Gastroesophageal sphincter (tissue), 4 donors: ENCODE measurements at regions not wholly inside any gene's neighbourhood (a gene's known extent, or its start where the extent isn't known, plus 50 kb on each side); places are given as distances from the start of the nearest gene placed in this dataset.

Experiments used
- ATAC-seq: fragments of 150-250 bp; one replicate; pipeline ENCODE4 v1.9.1; 2016; ENCODE audit warnings: mild to moderate bottlenecking, moderate library complexity
- H3K27ac ChIP-seq, 4 donors: fragments of 200-600 bp; sonication (generic) in 3 of 4; 1 replicate in 3 of 4; 2 replicates in 1 of 4; pipeline ENCODE4 v1.5.1; 2016 to 2019
- H3K27me3 ChIP-seq: fragments of 200-600 bp; sonication (generic); one replicate; pipeline ENCODE4 v1.5.1; 2019
- H3K36me3 ChIP-seq, 2 donors: fragments of 200-600 bp; sonication (generic); one replicate each; pipeline ENCODE4 v1.5.1; 2019; ENCODE audit warnings: control low read depth in 1 of 2
- H3K4me1 ChIP-seq, 3 donors: fragments of 200-600 bp; sonication (generic); 1 replicate in 2 of 3; 2 replicates in 1 of 3; pipeline ENCODE4 v1.5.1; 2016 to 2019; ENCODE audit warnings: control low read depth in 2 of 3
- H3K4me3 ChIP-seq, 2 donors: fragments of 200-600 bp; sonication (generic); one replicate each; pipeline ENCODE4 v1.5.1; 2019; ENCODE audit warnings: mild to moderate bottlenecking in 1 of 2, moderate library complexity in 1 of 2
- H3K9me3 ChIP-seq, 3 donors: fragments of 200-600 bp; sonication (generic); one replicate each; pipeline ENCODE4 v1.5.1; 2017 to 2019; ENCODE audit warnings: control low read depth in 2 of 3
- CTCF ChIP-seq, 4 experiments: fragments of 200-600 bp in 2 of 4; fragments of 450-650 bp in 2 of 4; sonication (generic) in 1 of 4; IDR thresholded peaks; one replicate each; pipeline ENCODE4 v1.5.1; 2017 to 2019; ENCODE audit warnings: antibody characterized with exemption in 4 of 4, mild to moderate bottlenecking in 2 of 4, moderate library complexity in 2 of 4
- EP300 ChIP-seq: sonication (generic); formaldehyde crosslinking; IDR thresholded peaks from one replicate; pipeline ENCODE4 v1.6.1; 2017; ENCODE audit warnings: antibody characterized with exemption, mild to moderate bottlenecking
- POLR2A ChIP-seq, 2 donors: fragments of 450-650 bp; IDR thresholded peaks; one replicate each; pipeline ENCODE4 v1.6.1; 2017; ENCODE audit warnings: antibody characterized with exemption in 2 of 2, mild to moderate bottlenecking in 2 of 2, moderate library complexity in 1 of 2
- POLR2AphosphoS5 ChIP-seq: sonication (generic); formaldehyde crosslinking; IDR thresholded peaks from one replicate; pipeline ENCODE4 v1.6.1; 2017; ENCODE audit warnings: antibody characterized with exemption
- WGBS, 2 donors: methylation state at CpG; one replicate each; pipeline ENCODE4 v1.1.5; 2018; ENCODE audit warnings: low coverage in 1 of 2; 5-methylcytosine and 5-hydroxymethylcytosine counted together

DNA sequence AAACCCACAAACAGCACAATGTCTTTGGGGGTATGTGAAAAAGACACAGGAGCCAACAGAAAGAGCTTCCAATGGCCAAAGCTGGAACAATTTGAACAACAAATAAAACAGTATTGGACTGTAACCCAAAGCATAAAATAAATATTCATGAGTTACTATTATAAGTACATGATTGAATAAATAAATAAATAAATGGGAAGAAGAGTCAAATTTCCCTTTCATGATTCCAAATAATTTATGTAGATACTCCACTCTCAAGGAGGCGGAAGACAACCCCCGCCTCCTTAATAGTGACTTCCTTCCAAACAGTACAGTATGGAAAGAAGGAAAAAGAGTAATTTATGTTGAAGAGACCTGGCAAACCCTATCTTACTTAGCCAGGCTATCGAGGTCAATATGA, 124.4 kb upstream of the P2RY1 start:
- H3K27ac ChIP-seq: no peak overlapping the region
- H3K4me3 ChIP-seq: no peak overlapping the region
- H3K36me3 ChIP-seq: no peaks in the 10 kb centered on the region
- no peak for ATAC-seq
- no peaks in the 10 kb centered on the region for H3K9me3 ChIP-seq
- 85 to 100% methylated on average over 2 to 3 of the region's 3 CpGs for WGBS, 2 donors
- H3K4me1 ChIP-seq: no peaks in the 10 kb centered on the region
- TF ChIP-seq EP300 (no peak), POLR2AphosphoS5 (no peak)
- no peaks in the 10 kb centered on the region for H3K27me3 ChIP-seq

GRCh38 chr3:152713989-152714388, 120.9 kb upstream of the P2RY1 start:
- Histone ChIP-seq H3K4me3 (no peak overlapping the region), H3K9me3 (no peaks in the 10 kb centered on the region), H3K27ac (no peak overlapping the region), H3K36me3 (no peaks in the 10 kb centered on the region), H3K4me1 (no peaks in the 10 kb centered on the region), H3K27me3 (no peaks in the 10 kb centered on the region)
- ATAC-seq: no peak
- TF ChIP-seq POLR2AphosphoS5 (no peak), POLR2A (IDR thresholded peaks at IDR 0.05) (no peak), CTCF (IDR thresholded peaks at IDR 0.05) (no peak), EP300 (no peak)

DNA sequence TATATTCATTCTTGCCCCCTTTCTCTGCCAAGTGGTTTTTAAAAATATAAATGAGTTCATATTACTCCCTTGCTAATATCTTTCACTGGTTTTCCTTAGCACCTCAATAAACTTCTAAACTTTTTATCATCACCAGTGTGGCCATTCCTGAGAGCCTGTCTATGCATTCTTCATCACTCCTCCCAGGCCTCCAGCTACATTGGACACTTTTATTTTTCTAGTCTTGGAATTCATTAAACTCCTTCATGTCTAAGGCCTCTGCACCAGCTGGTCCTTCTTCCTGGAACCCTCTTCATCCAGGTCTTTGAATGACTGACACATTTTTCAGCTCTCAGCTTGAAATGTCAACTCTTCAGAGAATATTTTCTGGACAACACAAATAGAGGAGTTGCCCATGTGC, 120.4 kb upstream of the P2RY1 start:
- no peak for TF ChIP-seq EP300
- TF ChIP-seq POLR2A (IDR thresholded peaks at IDR 0.05): no peak
- TF ChIP-seq CTCF (IDR thresholded peaks at IDR 0.05): no peak
- TF ChIP-seq POLR2AphosphoS5: no peak
- no peak for ATAC-seq
- Histone ChIP-seq H3K9me3 (no peaks in the 10 kb centered on the region), H3K27me3 (no peaks in the 10 kb centered on the region), H3K27ac (no peak overlapping the region), H3K36me3 (no peaks in the 10 kb centered on the region), H3K4me3 (no peak overlapping the region), H3K4me1 (no peaks in the 10 kb centered on the region)

- no peak for ATAC-seq
- TF ChIP-seq CTCF (IDR thresholded peaks at IDR 0.05) (no peak), POLR2A (IDR thresholded peaks at IDR 0.05) (no peak), EP300 (no peak)
- Histone ChIP-seq H3K27me3 (no peaks in the 10 kb centered on the region), H3K36me3 (no peaks in the 10 kb centered on the region), H3K4me1 (no peaks in the 10 kb centered on the region), H3K9me3 (peaks cover 0 to 7% (median 0%) of the 10 kb centered on the region in 3 donors), H3K27ac (no peak overlapping the region), H3K4me3 (no peak overlapping the region)
- WGBS, 2 donors: 49 to 56% methylated on average over 3 of the region's 3 CpGs
Observed at GRCh38 chr3:152717252-152717651, 117.7 kb upstream of the P2RY1 start.

- H3K4me1 ChIP-seq: no peaks in the 10 kb centered on the region
- H3K4me3 ChIP-seq: no peak overlapping the region
- no peak overlapping the region for H3K27ac ChIP-seq
- H3K27me3 ChIP-seq: no peaks in the 10 kb centered on the region
- no peak for ATAC-seq
- peaks cover 0 to 7% (median 0%) of the 10 kb centered on the region in 3 donors for H3K9me3 ChIP-seq
- H3K36me3 ChIP-seq: no peaks in the 10 kb centered on the region
- TF ChIP-seq EP300 (no peak), POLR2A (IDR thresholded peaks at IDR 0.05) (no peak), CTCF (IDR thresholded peaks at IDR 0.05) (no peak), POLR2AphosphoS5 (no peak)
Observed at GRCh38 chr3:152718810-152719209, 116.1 kb upstream of the P2RY1 start.

GRCh38 chr3:152719264-152719663, 115.7 kb upstream of the P2RY1 start:
- ATAC-seq: no peak

More at GRCh38 chr3:152719264-152719663, 115.7 kb upstream of the P2RY1 start:
- Histone ChIP-seq H3K4me3 (no peak overlapping the region), H3K27me3 (no peaks in the 10 kb centered on the region), H3K27ac (no peak overlapping the region), H3K36me3 (no peaks in the 10 kb centered on the region), H3K4me1 (no peaks in the 10 kb centered on the region), H3K9me3 (peaks cover 0 to 7% (median 0%) of the 10 kb centered on the region in 3 donors)
- TF ChIP-seq CTCF (IDR thresholded peaks at IDR 0.05): no peak
- TF ChIP-seq EP300: no peak
- no peak for TF ChIP-seq POLR2AphosphoS5
- WGBS, 2 donors: 52 to 57% methylated on average over 2 of the region's 2 CpGs
